ENCODE measurements at regions not wholly inside any gene's neighbourhood (a gene's known extent, or its start where the extent isn't known, plus 50 kb on each side); places are given as distances from the start of the nearest gene placed in this dataset.

GRCh38 chr15:62770752-62771151 is 271.8 kb upstream of the TPM1 start:
- no peak for TF ChIP-seq CTCF (IDR thresholded peaks at IDR 0.05; ENCODE audit: low read depth, low read length)
- no peak for TF ChIP-seq EZH2phosphoT487 (IDR thresholded peaks at IDR 0.05; ENCODE audit: low read depth)

Data from OCI-LY3 (cell line).